Heart left ventricle (tissue), 13 donors: ENCODE measurements at regions not wholly inside any gene's neighbourhood (a gene's known extent, or its start where the extent isn't known, plus 50 kb on each side); places are given as distances from the start of the nearest gene placed in this dataset.

Experiments
- CTCF ChIP-seq, 12 donors: fragments of 200-600 bp; sonication (generic) in 4 of 12; IDR thresholded peaks; one replicate each; pipeline versions ENCODE4 v1.5.0 to v1.8.0; 2018 to 2022; ENCODE audit warnings: antibody characterized with exemption in 12 of 12, mild to moderate bottlenecking in 5 of 12
- POLR2A ChIP-seq, 2 donors: fragments of 450-650 bp; IDR thresholded peaks; one replicate each; pipeline ENCODE4 v1.6.1; 2017; ENCODE audit warnings: antibody characterized with exemption in 2 of 2, mild to moderate bottlenecking in 2 of 2, moderate library complexity in 2 of 2
- donor health status: ischemic (EF 13 %, LVEDD 7.1; RV severe dilation, severe dysfunction).
- donor health status: DM: no; HTN: yes; CAD: no.
- donor health status: DM: no; HTN: no; CAD: no.
- donor health status: ischemic (EF 25% LVEDD 6.9; RV normal size, moderate dysfunction).
- donor health status: ischemic (EF 25% LVEDD 5.7; RV mildly dilated, moderate dysfunction).
- donor health status: ischemic (EF 35%, LVEDD 5.7; RV mildly dilated, moderate dysfunction).
- donor health status: nonischemic (EF 11% LVEDD 7.7; RV severe dilation, severe dysfunction).
- donor health status: DM: yes; HTN: yes; CAD: no.
- donor health status: PGD.
- donor health status: ischemic (EF 29% LVEDD 5.4; RV normal size, mild dysfunction).
- donor health status: nonischemic (EF 23%, LVEDD 6.1; RV moderate dilation, normal function).

GRCh38 chr2:47237375-47238334 is 61.3 kb upstream of the CALM2 start:
- no peak for TF ChIP-seq CTCF (IDR thresholded peaks at IDR 0.05)
- no peak for TF ChIP-seq POLR2A (IDR thresholded peaks at IDR 0.05)
